ENCODE measurements at regions not wholly inside any gene's neighbourhood (a gene's known extent, or its start where the extent isn't known, plus 50 kb on each side); places are given as distances from the start of the nearest gene placed in this dataset.

- Histone ChIP-seq H3F3A (ENCODE audit: low read depth) (no peaks in the 10 kb centered on the region), H4K20me1 (ENCODE audit: insufficient read depth, low read length, poor library complexity, severe bottlenecking) (no peaks in the 10 kb centered on the region), H3K79me2 (ENCODE audit: insufficient read depth, low read length) (no peaks in the 10 kb centered on the region), H3K9ac (ENCODE audit: low read depth, low read length, poor library complexity, severe bottlenecking) (no peak overlapping the region), H3K9me2 (replicated peaks; ENCODE audit: low read depth, low read length) (no peaks in the 10 kb centered on the region), H3K27me3 (ENCODE audit: insufficient read depth, low read length, poor library complexity, severe bottlenecking) (no peaks in the 10 kb centered on the region), H3K36me3 (ENCODE audit: insufficient read depth, low read length) (no peaks in the 10 kb centered on the region), H3K4me1 (ENCODE audit: insufficient read depth, low read length, poor library complexity, severe bottlenecking) (peaks cover 5% of the 10 kb centered on the region), H3K9me3 (ENCODE audit: insufficient read depth, low read depth, low read length) (no peaks in the 10 kb centered on the region), H2AFZ (ENCODE audit: low read length) (no peak overlapping the region), H3K4me2 (ENCODE audit: low read depth, low read length, poor library complexity, severe bottlenecking) (no peak overlapping the region), H3K4me3 (ENCODE audit: low read length, poor library complexity, severe bottlenecking) (no peak overlapping the region)
- TF ChIP-seq CTCF (conservative IDR thresholded peaks at IDR 0.05; ENCODE audit: low read length) (no peak), EZH2phosphoT487 (IDR thresholded peaks at IDR 0.05; ENCODE audit: borderline replicate concordance) (no peak)
Measured at GRCh38 chr7:15832996-15833395, 146.5 kb upstream of the MEOX2 start.

GRCh38 chr7:15831606-15832005, 145.1 kb upstream of the MEOX2 start:
- Histone ChIP-seq H2AFZ (ENCODE audit: low read length) (no peak overlapping the region), H3K27me3 (ENCODE audit: insufficient read depth, low read length, poor library complexity, severe bottlenecking) (no peaks in the 10 kb centered on the region), H3K9me3 (ENCODE audit: insufficient read depth, low read depth, low read length) (no peaks in the 10 kb centered on the region), H3K4me1 (ENCODE audit: insufficient read depth, low read length, poor library complexity, severe bottlenecking) (no peaks in the 10 kb centered on the region), H3K9ac (ENCODE audit: low read depth, low read length, poor library complexity, severe bottlenecking) (no peak overlapping the region), H4K20me1 (ENCODE audit: insufficient read depth, low read length, poor library complexity, severe bottlenecking) (no peaks in the 10 kb centered on the region), H3K4me3 (ENCODE audit: low read length, poor library complexity, severe bottlenecking) (no peak overlapping the region), H3F3A (ENCODE audit: low read depth) (no peaks in the 10 kb centered on the region), H3K36me3 (ENCODE audit: insufficient read depth, low read length) (no peaks in the 10 kb centered on the region), H3K4me2 (ENCODE audit: low read depth, low read length, poor library complexity, severe bottlenecking) (no peak overlapping the region), H3K9me2 (replicated peaks; ENCODE audit: low read depth, low read length) (no peaks in the 10 kb centered on the region), H3K79me2 (ENCODE audit: insufficient read depth, low read length) (no peaks in the 10 kb centered on the region)
- TF ChIP-seq CTCF (conservative IDR thresholded peaks at IDR 0.05; ENCODE audit: low read length) (no peak), EZH2phosphoT487 (IDR thresholded peaks at IDR 0.05; ENCODE audit: borderline replicate concordance) (no peak)

- Histone ChIP-seq H4K20me1 (ENCODE audit: insufficient read depth, low read length, poor library complexity, severe bottlenecking) (no peaks in the 10 kb centered on the region), H3K4me1 (ENCODE audit: insufficient read depth, low read length, poor library complexity, severe bottlenecking) (no peaks in the 10 kb centered on the region), H3K4me3 (ENCODE audit: low read length, poor library complexity, severe bottlenecking) (no peak overlapping the region), H3K9me2 (replicated peaks; ENCODE audit: low read depth, low read length) (no peaks in the 10 kb centered on the region), H3K79me2 (ENCODE audit: insufficient read depth, low read length) (no peaks in the 10 kb centered on the region), H3K9ac (ENCODE audit: low read depth, low read length, poor library complexity, severe bottlenecking) (no peak overlapping the region), H3K9me3 (ENCODE audit: insufficient read depth, low read depth, low read length) (no peaks in the 10 kb centered on the region), H3K4me2 (ENCODE audit: low read depth, low read length, poor library complexity, severe bottlenecking) (no peak overlapping the region), H2AFZ (ENCODE audit: low read length) (no peak overlapping the region), H3K27me3 (ENCODE audit: insufficient read depth, low read length, poor library complexity, severe bottlenecking) (no peaks in the 10 kb centered on the region), H3F3A (ENCODE audit: low read depth) (no peaks in the 10 kb centered on the region), H3K36me3 (ENCODE audit: insufficient read depth, low read length) (no peaks in the 10 kb centered on the region)
- TF ChIP-seq CTCF (conservative IDR thresholded peaks at IDR 0.05; ENCODE audit: low read length): no peak
- TF ChIP-seq EZH2phosphoT487 (IDR thresholded peaks at IDR 0.05; ENCODE audit: borderline replicate concordance): no peak
Measured at GRCh38 chr7:15829691-15830090, 143.2 kb upstream of the MEOX2 start.
